Ovary (tissue), 7 donors: ENCODE measurements at regions not wholly inside any gene's neighbourhood (a gene's known extent, or its start where the extent isn't known, plus 50 kb on each side); places are given as distances from the start of the nearest gene placed in this dataset.

ENCODE experiments used
- DNase-seq, 5 donors: peaks; one replicate each; pipeline ENCODE4 v3.0.0-alpha.2; 2019 to 2020
- H3K27ac ChIP-seq, 2 donors: fragments of 200-600 bp; one replicate each; pipeline versions ENCODE4 v1.5.1 to v1.8.0; 2019 to 2022
- H3K27me3 ChIP-seq: fragments of 200-600 bp; one replicate; pipeline ENCODE4 v1.8.0; 2022
- H3K36me3 ChIP-seq: fragments of 200-600 bp; sonication (generic); one replicate; pipeline ENCODE4 v1.5.1; 2019
- H3K4me1 ChIP-seq: one replicate; pipeline ENCODE4 v1.8.1; 2013; ENCODE audit warnings: mild to moderate bottlenecking, moderate library complexity; ENCODE audit not compliant: insufficient read depth
- H3K4me3 ChIP-seq: fragments of 200-600 bp; sonication (generic); one replicate; pipeline ENCODE4 v1.5.1; 2017
- H3K9me3 ChIP-seq, 2 donors: fragments of 200-600 bp in 1 of 2; sonication (generic) in 1 of 2; one replicate each; pipeline versions ENCODE4 v1.5.1 to v1.8.1; 2013 to 2019; ENCODE audit warnings: mild to moderate bottlenecking in 1 of 2, moderate library complexity in 1 of 2
- CTCF ChIP-seq, 3 donors: fragments of 450-650 bp in 2 of 3; fragments of 200-600 bp in 1 of 3; IDR thresholded peaks; one replicate each; pipeline versions ENCODE4 v1.5.1 to v1.8.0; 2016 to 2022; ENCODE audit warnings: antibody characterized with exemption in 3 of 3, mild to moderate bottlenecking in 1 of 3
- EP300 ChIP-seq: sonication (generic); formaldehyde crosslinking; IDR thresholded peaks from one replicate; pipeline ENCODE4 v1.6.1; 2017; ENCODE audit warnings: antibody characterized with exemption
- POLR2A ChIP-seq: fragments of 450-650 bp; IDR thresholded peaks from one replicate; pipeline ENCODE4 v1.6.1; 2017; ENCODE audit warnings: antibody characterized with exemption, mild to moderate bottlenecking, moderate library complexity
- WGBS, 3 donors: extraction: QIAGEN DNeasy Blood & Tissue Kit in 1 of 3; methylation state at CpG; one replicate each; pipeline versions ENCODE4 v1.1.5 to v1.1.7; 2013 to 2017; 5-methylcytosine and 5-hydroxymethylcytosine counted together
- intact Hi-C, 4 donors: fragments of 100-400 bp; cut with DNase I; formaldehyde crosslinking; loops; one replicate each; pipeline versions ENCODE4 v1.11.0 to v1.15.1; 2022 to 2023
- donor health status: DM: no; HTN: no; CAD: no; lungs with moderate emphysema.
- donor health status: DM: no; HTN: no; CAD: no.
- donor health status: Bipolar disorder and iron deficiency.
- donor health status: DM: no; HTN: no; CAD: no.
- donor health status: DM: yes; HTN: yes; CAD: no.

DNA sequence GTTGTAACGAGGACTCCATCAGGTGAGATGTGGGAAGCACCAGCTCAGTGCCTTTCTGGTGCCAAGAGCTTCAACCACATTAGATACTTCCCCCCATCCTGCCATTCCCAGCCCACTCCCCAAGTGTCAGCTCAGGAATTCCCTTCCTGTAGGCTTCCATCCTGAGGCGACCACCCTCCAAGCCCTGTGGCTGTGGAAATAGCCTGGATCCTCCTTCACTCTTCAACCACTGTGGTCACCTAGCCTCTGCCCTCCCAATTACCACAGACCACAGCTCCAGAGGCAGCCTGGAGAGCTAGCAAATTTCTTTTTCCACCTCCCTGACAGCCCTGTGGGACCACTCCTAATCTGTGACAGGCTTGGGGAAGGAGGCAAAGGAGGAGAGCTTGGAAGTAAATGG, 219.8 kb upstream of the MAP3K1 start:
- no peaks in the 10 kb centered on the region for H3K36me3 ChIP-seq
- H3K4me1 ChIP-seq, result no peaks in the 10 kb centered on the region
- no peak overlapping the region for H3K27ac ChIP-seq
- TF ChIP-seq CTCF (IDR thresholded peaks at IDR 0.05), result no peak
- TF ChIP-seq POLR2A, result no peak
- no peak for TF ChIP-seq EP300
- no peaks in the 10 kb centered on the region for H3K9me3 ChIP-seq
- intact Hi-C loops, result no loop called here
- WGBS, 3 donors, result 89 to 97% (median 93%) methylated on average over 2 of the region's 2 CpGs
- no peak overlapping the region for H3K4me3 ChIP-seq
- DNase-seq, result no peak
- no peaks in the 10 kb centered on the region for H3K27me3 ChIP-seq

GRCh38 chr5:56594792-56595191, 220.6 kb upstream of the MAP3K1 start:
- no peaks in the 10 kb centered on the region for H3K9me3 ChIP-seq
- no peak for TF ChIP-seq POLR2A
- no peak for TF ChIP-seq EP300
- no peak overlapping the region for H3K4me3 ChIP-seq
- no peaks in the 10 kb centered on the region for H3K27me3 ChIP-seq
- no peak for DNase-seq
- no peaks in the 10 kb centered on the region for H3K4me1 ChIP-seq
- intact Hi-C loops, result no loop called here
- no peak overlapping the region for H3K27ac ChIP-seq
- no peaks in the 10 kb centered on the region for H3K36me3 ChIP-seq
- 73 to 86% (median 83%) methylated on average over 3 of the region's 3 CpGs for WGBS, 3 donors

DNA sequence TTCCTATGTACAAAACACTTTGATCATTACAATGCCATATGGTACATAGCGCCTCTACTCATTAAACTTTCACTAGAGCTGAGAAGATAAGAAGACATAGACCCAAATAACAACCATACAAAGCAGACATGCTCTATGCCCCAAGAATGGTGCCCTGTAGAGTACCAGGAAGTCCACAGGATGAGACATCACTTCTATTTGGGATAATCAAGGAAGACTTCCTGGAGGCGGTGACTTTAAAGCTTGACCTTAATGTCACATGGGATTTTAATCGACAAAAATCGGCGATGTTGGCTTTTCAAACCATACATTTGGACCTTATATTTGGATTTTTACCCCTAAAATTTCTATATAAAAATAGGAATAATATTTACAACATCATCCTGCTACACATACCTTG, 224.3 kb upstream of the MAP3K1 start:
- Histone ChIP-seq H3K9me3 (no peaks in the 10 kb centered on the region), H3K4me1 (no peaks in the 10 kb centered on the region), H3K36me3 (no peaks in the 10 kb centered on the region), H3K4me3 (no peak overlapping the region), H3K27me3 (no peaks in the 10 kb centered on the region), H3K27ac (no peak overlapping the region)
- TF ChIP-seq CTCF (IDR thresholded peaks at IDR 0.05), result no peak
- TF ChIP-seq POLR2A, result no peak
- no peak for TF ChIP-seq EP300
- intact Hi-C loops, result no loop called here
- no peak for DNase-seq
- 96 to 99% (median 98%) methylated on average over 5 of the region's 5 CpGs for WGBS, 3 donors

GRCh38 chr5:56589481-56589860, 225.9 kb upstream of the MAP3K1 start:
- H3K27me3 ChIP-seq, result no peaks in the 10 kb centered on the region
- intact Hi-C loops, result no loop called here
- H3K4me3 ChIP-seq, result no peak overlapping the region
- no peak overlapping the region for H3K27ac ChIP-seq
- H3K36me3 ChIP-seq, result no peaks in the 10 kb centered on the region
- no peak for DNase-seq
- peaks cover 4% of the 10 kb centered on the region for H3K4me1 ChIP-seq
- 70 to 79% (median 78%) methylated on average over 6 of the region's 6 CpGs for WGBS, 3 donors
- TF ChIP-seq EP300 (no peak), POLR2A (no peak), CTCF (IDR thresholded peaks at IDR 0.05) (no peak)
- no peaks in the 10 kb centered on the region for H3K9me3 ChIP-seq

- WGBS, 3 donors, result 77 to 85% (median 84%) methylated on average over 16 of the region's 16 CpGs
- intact Hi-C loops, result no loop called here
- TF ChIP-seq POLR2A (no peak), EP300 (no peak), CTCF (IDR thresholded peaks at IDR 0.05) (no peak)
- Histone ChIP-seq H3K4me1 (peaks cover 4% of the 10 kb centered on the region), H3K36me3 (no peaks in the 10 kb centered on the region), H3K27me3 (no peaks in the 10 kb centered on the region), H3K27ac (no peak overlapping the region), H3K9me3 (no peaks in the 10 kb centered on the region), H3K4me3 (no peak overlapping the region)
- DNase-seq, result peak in 4 of 5 donors; percentile 13 to 39 (median 24)
Measured at GRCh38 chr5:56588636-56589480, 226.5 kb upstream of the MAP3K1 start.
